Osteocyte (in vitro differentiated cells): ENCODE measurements at regions not wholly inside any gene's neighbourhood (a gene's known extent, or its start where the extent isn't known, plus 50 kb on each side); places are given as distances from the start of the nearest gene placed in this dataset.

Source experiments
- DNase-seq: peaks from one replicate; pipeline ENCODE4 v3.0.0; 2021; ENCODE audit warnings: mixed read lengths; ENCODE audit not compliant: unreplicated experiment; ENCODE audit errors: extremely low spot score
- H3K27ac Mint-ChIP-seq: one replicate; pipeline ENCODE4 v1.8.0; 2021; ENCODE audit warnings: mild to moderate bottlenecking, mixed read lengths; ENCODE audit not compliant: unreplicated experiment
- H3K27me3 Mint-ChIP-seq: one replicate; pipeline ENCODE4 v1.8.0; 2021; ENCODE audit warnings: mixed read lengths; ENCODE audit not compliant: unreplicated experiment
- H3K36me3 Mint-ChIP-seq: one replicate; pipeline ENCODE4 v1.8.0; 2021; ENCODE audit warnings: mixed read lengths; ENCODE audit not compliant: unreplicated experiment
- H3K4me1 Mint-ChIP-seq: one replicate; pipeline ENCODE4 v1.8.0; 2021; ENCODE audit warnings: mixed read lengths; ENCODE audit not compliant: unreplicated experiment
- H3K4me3 Mint-ChIP-seq: one replicate; pipeline ENCODE4 v1.8.0; 2021; ENCODE audit warnings: mild to moderate bottlenecking, moderate library complexity, mixed read lengths; ENCODE audit not compliant: unreplicated experiment
- H3K9me3 Mint-ChIP-seq: one replicate; pipeline ENCODE4 v1.8.0; 2021; ENCODE audit warnings: mixed read lengths; ENCODE audit not compliant: unreplicated experiment
- CTCF ChIP-seq: fragments of 200-600 bp; sonication (generic); IDR thresholded peaks from 2 replicates; pipeline ENCODE4 v1.5.0; 2021; ENCODE audit warnings: antibody characterized with exemption, mild to moderate bottlenecking, moderate library complexity

DNA sequence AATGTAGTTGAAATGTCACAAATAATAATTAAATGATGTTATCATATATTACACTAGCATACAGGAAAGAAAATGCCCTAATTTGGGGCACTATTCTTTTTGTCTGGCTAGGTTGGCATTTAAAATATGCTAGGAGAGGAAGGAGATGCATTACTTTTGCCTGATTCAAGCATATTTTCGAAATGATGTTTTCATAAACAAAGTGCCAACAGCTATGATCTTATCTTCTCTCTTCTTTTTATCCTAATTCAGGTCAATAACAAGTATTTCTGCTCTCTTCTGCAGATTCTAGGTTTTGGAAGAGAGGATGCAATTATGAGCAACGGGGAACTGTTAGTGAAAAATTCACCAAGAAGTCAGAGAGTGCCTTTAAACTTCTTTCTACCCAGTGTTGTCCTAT is 55.8 kb upstream of the NR2F2 start:
- no peak for TF ChIP-seq CTCF
- H3K27me3 Mint-ChIP-seq: no peaks in the 10 kb centered on the region
- H3K36me3 Mint-ChIP-seq: peaks cover 34% of the 10 kb centered on the region
- no peak overlapping the region for H3K4me3 Mint-ChIP-seq
- H3K9me3 Mint-ChIP-seq: no peaks in the 10 kb centered on the region
- peaks cover 67% of the 10 kb centered on the region for H3K4me1 Mint-ChIP-seq
- no peak for DNase-seq
- H3K27ac Mint-ChIP-seq: peak overlapping the region; percentile 82

GRCh38 chr15:96276438-96277210 is 53.9 kb upstream of the NR2F2 start:
- TF ChIP-seq CTCF: no peak

More at GRCh38 chr15:96276438-96277210, 53.9 kb upstream of the NR2F2 start:
- H3K4me3 Mint-ChIP-seq: no peak overlapping the region
- H3K4me1 Mint-ChIP-seq: peaks cover 64% of the 10 kb centered on the region
- H3K27ac Mint-ChIP-seq: peak overlapping the region; percentile 82
- H3K9me3 Mint-ChIP-seq: peaks cover 1% of the 10 kb centered on the region
- H3K27me3 Mint-ChIP-seq: no peaks in the 10 kb centered on the region
- no peak for DNase-seq
- peaks cover 32% of the 10 kb centered on the region for H3K36me3 Mint-ChIP-seq
